Aorta (tissue), 5 donors: ENCODE measurements at regions not wholly inside any gene's neighbourhood (a gene's known extent, or its start where the extent isn't known, plus 50 kb on each side); places are given as distances from the start of the nearest gene placed in this dataset.

Experiments
- ATAC-seq: fragments of 200-7000 bp; cut with Tn5 transposase; one replicate; pipeline ENCODE4 v1.9.1; 2022; ENCODE audit warnings: moderate library complexity; ENCODE audit not compliant: low FRiP score
- DNase-seq, 2 donors: peaks; one replicate each; pipeline ENCODE4 v3.0.0-alpha.2; 2020
- H3K27ac ChIP-seq, 2 donors: one replicate each; pipeline ENCODE4 v1.5.1; 2013; ENCODE audit warnings: low read length in 2 of 2, mild to moderate bottlenecking in 2 of 2, moderate library complexity in 2 of 2, control low read depth in 1 of 2, inconsistent platforms in 1 of 2, low read depth in 1 of 2
- H3K27me3 ChIP-seq, 2 donors: one replicate each; pipeline ENCODE4 v1.6.1; 2013; ENCODE audit warnings: control low read depth in 1 of 2, low read length in 1 of 2, mild to moderate bottlenecking in 1 of 2, moderate library complexity in 1 of 2; ENCODE audit not compliant: insufficient read depth in 2 of 2, control insufficient read depth in 1 of 2
- H3K36me3 ChIP-seq, 2 donors: one replicate each; pipeline ENCODE4 v1.6.1; 2013; ENCODE audit warnings: control low read depth in 1 of 2, low read length in 1 of 2, mild to moderate bottlenecking in 1 of 2; ENCODE audit not compliant: insufficient read depth in 2 of 2, control insufficient read depth in 1 of 2
- H3K4me1 ChIP-seq, 2 donors: one replicate each; pipeline ENCODE4 v1.6.1; 2013; ENCODE audit warnings: low read length in 2 of 2, control low read depth in 1 of 2, mild to moderate bottlenecking in 1 of 2, moderate library complexity in 1 of 2; ENCODE audit not compliant: insufficient read depth in 2 of 2, control insufficient read depth in 1 of 2
- H3K4me3 ChIP-seq, 2 donors: one replicate each; pipeline ENCODE4 v1.5.1; 2013; ENCODE audit warnings: low read length in 2 of 2, control low read depth in 1 of 2, mild to moderate bottlenecking in 1 of 2
- H3K9me3 ChIP-seq: one replicate; pipeline ENCODE4 v1.6.1; 2013; ENCODE audit warnings: mild to moderate bottlenecking, low read length; ENCODE audit not compliant: control insufficient read depth
- WGBS, 2 donors: extraction: QIAGEN DNeasy Blood & Tissue Kit; methylation state at CpG; one replicate each; pipeline ENCODE4 v1.1.7; 2013; 5-methylcytosine and 5-hydroxymethylcytosine counted together
- intact Hi-C, 2 donors: fragments of 100-400 bp; cut with DNase I; formaldehyde crosslinking; loops; one replicate each; pipeline versions ENCODE4 v1.14.2 to v1.15.0; 2022
- donor health status: healthy with polysubstance abuse.
- donor health status: Bipolar disorder and iron deficiency.
- donor health status: DM: no; HTN: no; CAD: no.
- donor health status: DM: no; HTN: no; CAD: no.
- donor health status: DM: yes; HTN: yes; CAD: no.

DNA sequence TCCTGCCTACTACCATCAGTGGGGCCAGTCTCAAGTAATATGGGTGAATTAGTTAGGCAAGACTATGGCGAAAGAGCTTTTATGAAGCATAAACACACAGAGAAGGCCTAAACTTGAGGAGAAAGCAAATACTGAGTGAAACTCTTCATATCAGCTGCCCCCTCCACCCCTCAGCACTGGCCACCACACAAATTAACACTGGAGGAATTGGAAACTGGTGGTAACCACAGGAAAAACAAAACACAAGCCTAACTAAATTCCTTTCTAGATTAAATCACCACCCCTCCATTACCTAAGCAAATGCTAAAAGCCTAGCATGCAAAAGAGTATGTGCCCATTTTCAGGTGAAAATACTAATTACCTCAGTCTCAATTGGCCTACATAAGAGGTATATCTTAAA, 774.7 kb upstream of the NECTIN3 start:
- H3K36me3 ChIP-seq = no peaks in the 10 kb centered on the region
- H3K4me1 ChIP-seq = no peaks in the 10 kb centered on the region
- peaks cover 1% of the 10 kb centered on the region for H3K9me3 ChIP-seq
- H3K27me3 ChIP-seq = no peaks in the 10 kb centered on the region
- ATAC-seq (no peak), DNase-seq (no peak)
- no peak overlapping the region for H3K4me3 ChIP-seq
- 90 to 100% methylated on average over 1 of the region's 1 CpG for WGBS, 2 donors
- intact Hi-C loops = no loop called here
- no peak overlapping the region for H3K27ac ChIP-seq

GRCh38 chr3:110301781-110302180, 769.8 kb upstream of the NECTIN3 start:
- Histone ChIP-seq H3K4me3 (no peak overlapping the region), H3K4me1 (no peaks in the 10 kb centered on the region), H3K27me3 (no peaks in the 10 kb centered on the region), H3K9me3 (no peaks in the 10 kb centered on the region), H3K36me3 (no peaks in the 10 kb centered on the region), H3K27ac (no peak overlapping the region)
- no peak for ATAC-seq
- DNase-seq = no peak
- WGBS, 2 donors = 65 to 69% methylated on average over 3 of the region's 3 CpGs
- intact Hi-C loops = no loop called here

DNA sequence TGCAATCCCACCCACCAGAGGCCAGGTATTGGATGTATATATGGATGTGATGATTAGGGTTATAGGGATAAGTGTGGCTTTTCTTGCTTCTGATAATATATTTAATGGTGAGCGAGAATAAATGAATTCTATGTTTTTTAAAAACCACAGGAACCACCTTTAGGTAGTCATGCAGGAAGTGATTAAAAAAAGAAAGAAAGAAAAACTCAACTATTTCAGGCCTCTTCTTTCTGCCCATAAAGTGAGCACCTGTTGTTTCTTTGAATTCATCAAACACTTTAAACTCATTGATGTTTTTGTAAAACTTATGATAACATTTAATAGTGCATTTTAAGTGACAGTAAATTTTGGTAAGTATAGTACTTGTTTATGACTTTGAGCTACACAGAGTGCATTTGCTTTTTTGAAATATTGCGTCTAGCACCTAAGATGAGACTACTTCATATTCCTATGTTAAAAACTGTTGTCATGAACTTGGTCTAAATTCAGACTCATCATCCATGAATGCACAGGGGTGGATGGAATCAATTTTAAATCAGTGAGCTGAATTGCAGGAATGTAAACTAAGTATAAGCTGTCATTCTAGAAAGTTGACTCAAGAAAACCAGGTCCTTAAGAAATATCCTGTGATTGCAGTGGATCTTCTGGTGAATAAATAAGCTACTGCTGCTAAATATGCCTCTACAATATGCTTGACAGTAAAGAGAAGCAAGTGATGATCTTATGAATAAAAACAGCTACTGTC, 764.4 kb upstream of the NECTIN3 start:
- Histone ChIP-seq H3K4me1 (no peaks in the 10 kb centered on the region), H3K27me3 (no peaks in the 10 kb centered on the region), H3K27ac (no peak overlapping the region), H3K9me3 (no peaks in the 10 kb centered on the region), H3K36me3 (no peaks in the 10 kb centered on the region), H3K4me3 (no peak overlapping the region)
- WGBS, 2 donors = 92 to 95% methylated on average over 2 of the region's 2 CpGs
- no peak for DNase-seq
- intact Hi-C loops = no loop called here
- no peak for ATAC-seq

- Histone ChIP-seq H3K27me3 (no peaks in the 10 kb centered on the region), H3K36me3 (no peaks in the 10 kb centered on the region), H3K4me1 (no peaks in the 10 kb centered on the region), H3K4me3 (no peak overlapping the region), H3K27ac (no peak overlapping the region), H3K9me3 (no peaks in the 10 kb centered on the region)
- DNase-seq = no peak
- ATAC-seq = no peak
- intact Hi-C loops = loop anchor here (10.0 kb wide), 2 partner anchors 577 to 777 kb away; no protein-coding TSS in a partner anchor
Measured at GRCh38 chr3:110311541-110311940, 760.1 kb upstream of the NECTIN3 start.

- no peak for ATAC-seq
- WGBS, 2 donors = 39 to 43% methylated on average over 7 of the region's 7 CpGs
- Histone ChIP-seq H3K27ac (no peak overlapping the region), H3K4me3 (no peak overlapping the region), H3K9me3 (no peaks in the 10 kb centered on the region), H3K27me3 (no peaks in the 10 kb centered on the region), H3K4me1 (no peaks in the 10 kb centered on the region), H3K36me3 (no peaks in the 10 kb centered on the region)
- intact Hi-C loops = loop anchor here (10.0 kb wide), 2 partner anchors 580 to 780 kb away; no protein-coding TSS in a partner anchor
- peak in 1 of 2 donors; percentile 44 for DNase-seq
Measured at GRCh38 chr3:110314512-110315114, 757.0 kb upstream of the NECTIN3 start.

DNA sequence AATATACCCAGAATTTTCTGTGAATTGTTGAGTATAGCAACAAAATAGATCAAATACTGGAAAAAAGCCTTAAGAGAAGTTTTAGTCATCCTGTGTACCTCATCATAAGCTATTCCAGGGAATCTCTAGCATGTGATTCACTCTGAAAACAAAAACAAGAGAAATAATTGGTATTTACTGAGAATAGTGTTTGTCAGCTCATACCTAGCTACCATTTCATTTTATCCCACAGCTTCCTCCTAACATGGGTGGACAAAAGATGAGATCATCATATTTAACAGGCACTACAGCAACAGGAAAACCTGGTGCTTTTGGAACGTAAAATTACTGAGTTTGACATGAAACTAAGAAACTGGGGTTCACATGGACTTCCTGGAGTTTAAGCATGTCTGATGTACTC, 753.5 kb upstream of the NECTIN3 start:
- DNase-seq (no peak), ATAC-seq (no peak)
- 81 to 93% methylated on average over 1 of the region's 1 CpG for WGBS, 2 donors
- no peaks in the 10 kb centered on the region for H3K36me3 ChIP-seq
- no peak overlapping the region for H3K27ac ChIP-seq
- H3K4me1 ChIP-seq = no peaks in the 10 kb centered on the region
- H3K4me3 ChIP-seq = no peak overlapping the region
- H3K27me3 ChIP-seq = no peaks in the 10 kb centered on the region
- intact Hi-C loops = loop anchor here (10.0 kb wide), 2 partner anchors 583 to 783 kb away; no protein-coding TSS in a partner anchor
- no peaks in the 10 kb centered on the region for H3K9me3 ChIP-seq

DNA sequence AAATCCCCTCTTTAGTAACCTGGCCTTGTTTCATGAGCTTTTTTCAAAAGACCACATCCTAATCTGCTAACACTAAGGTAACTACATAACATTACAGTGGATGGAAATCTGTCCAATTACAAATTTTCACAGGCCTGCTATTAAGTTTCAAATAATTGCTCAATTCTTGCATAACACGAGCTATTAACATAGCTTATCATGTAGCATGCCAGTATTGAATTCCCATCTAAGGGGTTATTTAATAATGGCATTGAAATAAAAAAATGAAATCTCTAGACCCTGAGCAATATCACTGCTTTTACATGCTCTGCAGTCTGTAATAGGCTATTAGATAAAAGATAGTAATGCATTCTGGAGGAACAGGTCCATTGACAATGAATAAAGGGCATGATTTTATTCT, 748.3 kb upstream of the NECTIN3 start:
- no peaks in the 10 kb centered on the region for H3K9me3 ChIP-seq
- ATAC-seq (no peak), DNase-seq (no peak)
- no peaks in the 10 kb centered on the region for H3K4me1 ChIP-seq
- H3K27me3 ChIP-seq = no peaks in the 10 kb centered on the region
- H3K36me3 ChIP-seq = no peaks in the 10 kb centered on the region
- no peak overlapping the region for H3K27ac ChIP-seq
- H3K4me3 ChIP-seq = no peak overlapping the region
- 87 to 88% methylated on average over 1 of the region's 1 CpG for WGBS, 2 donors
- intact Hi-C loops = no loop called here

DNA sequence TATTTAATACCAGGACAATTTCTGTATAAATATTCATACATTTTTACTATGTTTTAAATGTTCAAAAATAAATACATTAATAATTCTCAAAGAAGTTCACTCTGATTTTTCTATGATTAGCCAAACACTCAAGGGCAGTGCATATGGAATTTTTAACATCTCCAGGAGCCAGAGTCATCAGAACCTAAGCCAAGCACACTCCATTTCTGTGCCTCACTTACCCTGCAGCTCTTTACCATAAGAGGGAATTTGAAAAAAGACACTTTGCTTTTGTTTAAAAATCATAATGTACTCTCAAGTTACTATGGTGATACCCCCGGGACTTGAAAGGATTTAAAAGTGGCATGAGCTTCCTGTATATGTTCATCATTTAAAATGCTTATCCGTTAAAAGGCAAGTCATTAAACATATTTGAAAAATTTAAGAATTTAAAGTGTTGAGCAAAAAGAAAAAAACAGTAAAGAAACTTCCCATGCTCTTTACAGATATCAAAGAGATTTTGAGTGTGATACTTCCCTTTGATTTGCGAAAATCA, 747.4 kb upstream of the NECTIN3 start:
- Histone ChIP-seq H3K4me3 (no peak overlapping the region), H3K4me1 (no peaks in the 10 kb centered on the region), H3K27ac (no peak overlapping the region), H3K27me3 (no peaks in the 10 kb centered on the region), H3K9me3 (no peaks in the 10 kb centered on the region), H3K36me3 (no peaks in the 10 kb centered on the region)
- DNase-seq = no peak
- WGBS, 2 donors = 58 to 62% methylated on average over 3 of the region's 3 CpGs
- intact Hi-C loops = no loop called here
- no peak for ATAC-seq

- 91 to 96% methylated on average over 2 of the region's 2 CpGs for WGBS, 2 donors
- ATAC-seq = no peak
- Histone ChIP-seq H3K4me1 (no peaks in the 10 kb centered on the region), H3K27me3 (no peaks in the 10 kb centered on the region), H3K4me3 (no peak overlapping the region), H3K27ac (no peak overlapping the region), H3K9me3 (no peaks in the 10 kb centered on the region), H3K36me3 (no peaks in the 10 kb centered on the region)
- DNase-seq = no peak
- intact Hi-C loops = no loop called here
Measured at GRCh38 chr3:110327870-110328269, 743.7 kb upstream of the NECTIN3 start.
